Neural progenitor cell (in vitro differentiated cells): ENCODE measurements at regions not wholly inside any gene's neighbourhood (a gene's known extent, or its start where the extent isn't known, plus 50 kb on each side); places are given as distances from the start of the nearest gene placed in this dataset.

Source experiments
- CTCF ChIP-seq: fragments of 200-600 bp; sonication (generic); IDR thresholded peaks from 2 replicates; pipeline ENCODE4 v1.5.1; 2017; ENCODE audit warnings: antibody characterized with exemption, mild to moderate bottlenecking
- EZH2 ChIP-seq: fragments of 200-600 bp; sonication (generic); IDR thresholded peaks from 2 replicates; pipeline ENCODE4 v1.6.1; 2017; ENCODE audit warnings: antibody characterized with exemption, mild to moderate bottlenecking, moderate library complexity

- TF ChIP-seq CTCF (no peak), EZH2 (no peak)
Measured at GRCh38 chr11:128148208-128148607, 439.1 kb downstream of the ETS1 start.
